Ascending aorta (tissue), 2 donors: ENCODE measurements at regions not wholly inside any gene's neighbourhood (a gene's known extent, or its start where the extent isn't known, plus 50 kb on each side); places are given as distances from the start of the nearest gene placed in this dataset.

Experiments
- DNase-seq, 2 donors: peaks; one replicate each; pipeline ENCODE4 v3.0.0-alpha.2; 2019; ENCODE audit warnings: low spot score in 2 of 2
- H3K27ac ChIP-seq, 2 donors: fragments of 200-600 bp; sonication (generic); one replicate each; pipeline ENCODE4 v1.5.1; 2016 to 2017; ENCODE audit warnings: mild to moderate bottlenecking in 1 of 2
- H3K27me3 ChIP-seq: fragments of 200-600 bp; sonication (generic); one replicate; pipeline ENCODE4 v1.5.1; 2017
- H3K36me3 ChIP-seq, 2 donors: fragments of 200-600 bp; sonication (generic); one replicate each; pipeline ENCODE4 v1.5.1; 2016
- H3K4me1 ChIP-seq, 2 donors: fragments of 200-600 bp; sonication (generic); one replicate each; pipeline ENCODE4 v1.5.1; 2016 to 2017; ENCODE audit warnings: mild to moderate bottlenecking in 1 of 2
- H3K4me3 ChIP-seq, 2 donors: fragments of 200-600 bp; sonication (generic); one replicate each; pipeline ENCODE4 v1.5.1; 2016 to 2017; ENCODE audit warnings: mild to moderate bottlenecking in 1 of 2
- H3K9me3 ChIP-seq, 2 donors: fragments of 200-600 bp; sonication (generic); one replicate each; pipeline ENCODE4 v1.5.1; 2016
- intact Hi-C: fragments of 100-400 bp; cut with DNase I; formaldehyde crosslinking; loops from one replicate; pipeline ENCODE4 v1.15.1; 2023
- TF ChIP-seq, protein P1 (sequence below), 3 experiments: fragments of 200-600 bp in 2 of 3; fragments of 450-650 bp in 1 of 3; sonication (generic) in 2 of 3; IDR thresholded peaks; one replicate each; pipeline ENCODE4 v1.5.1; 2016 to 2019; ENCODE audit warnings: antibody characterized with exemption in 3 of 3, mild to moderate bottlenecking in 1 of 3, moderate library complexity in 1 of 3

DNA sequence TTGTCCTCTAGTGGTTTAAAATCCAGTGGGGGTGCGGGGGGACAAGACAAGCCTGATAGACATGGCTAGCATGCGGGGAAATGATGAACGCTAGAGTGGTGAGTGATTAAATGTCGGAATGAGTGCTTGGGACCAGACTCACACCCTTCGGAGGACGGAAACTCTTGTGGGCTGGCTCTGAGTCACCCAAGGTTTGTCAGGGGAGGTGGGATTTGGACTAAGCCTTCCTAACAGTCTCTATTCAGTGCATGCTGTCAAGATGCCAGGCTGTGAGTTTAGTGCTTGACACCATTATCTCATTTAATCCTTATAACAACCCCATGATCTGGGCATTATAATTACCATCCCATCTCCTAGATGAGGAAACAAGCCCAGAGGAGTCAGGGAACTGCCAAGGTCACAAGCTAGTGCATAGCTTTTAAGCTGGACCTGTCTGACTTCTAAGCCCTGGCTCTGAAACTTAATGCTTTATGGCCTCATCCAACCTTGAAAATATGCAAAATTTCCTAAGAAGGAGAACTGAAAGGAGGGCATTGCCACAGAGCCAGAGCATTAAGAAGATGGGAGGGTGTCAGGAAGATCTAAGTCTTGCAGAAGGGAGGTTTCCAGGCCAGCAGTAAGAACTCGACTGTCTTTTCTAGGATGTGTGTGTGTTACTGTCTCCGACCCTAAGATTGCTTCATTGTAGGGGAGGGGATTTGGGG, 168.7 kb upstream of the LRFN2 start:
- Histone ChIP-seq H3K4me1 (peaks cover 0 to 3% of the 10 kb centered on the region in 2 donors), H3K27ac (no peak overlapping the region), H3K27me3 (no peaks in the 10 kb centered on the region), H3K4me3 (no peak overlapping the region), H3K36me3 (no peaks in the 10 kb centered on the region), H3K9me3 (no peaks in the 10 kb centered on the region)
- intact Hi-C loops = no loop called here
- TF ChIP-seq, protein P1, sequence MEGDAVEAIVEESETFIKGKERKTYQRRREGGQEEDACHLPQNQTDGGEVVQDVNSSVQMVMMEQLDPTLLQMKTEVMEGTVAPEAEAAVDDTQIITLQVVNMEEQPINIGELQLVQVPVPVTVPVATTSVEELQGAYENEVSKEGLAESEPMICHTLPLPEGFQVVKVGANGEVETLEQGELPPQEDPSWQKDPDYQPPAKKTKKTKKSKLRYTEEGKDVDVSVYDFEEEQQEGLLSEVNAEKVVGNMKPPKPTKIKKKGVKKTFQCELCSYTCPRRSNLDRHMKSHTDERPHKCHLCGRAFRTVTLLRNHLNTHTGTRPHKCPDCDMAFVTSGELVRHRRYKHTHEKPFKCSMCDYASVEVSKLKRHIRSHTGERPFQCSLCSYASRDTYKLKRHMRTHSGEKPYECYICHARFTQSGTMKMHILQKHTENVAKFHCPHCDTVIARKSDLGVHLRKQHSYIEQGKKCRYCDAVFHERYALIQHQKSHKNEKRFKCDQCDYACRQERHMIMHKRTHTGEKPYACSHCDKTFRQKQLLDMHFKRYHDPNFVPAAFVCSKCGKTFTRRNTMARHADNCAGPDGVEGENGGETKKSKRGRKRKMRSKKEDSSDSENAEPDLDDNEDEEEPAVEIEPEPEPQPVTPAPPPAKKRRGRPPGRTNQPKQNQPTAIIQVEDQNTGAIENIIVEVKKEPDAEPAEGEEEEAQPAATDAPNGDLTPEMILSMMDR (IDR thresholded peaks at IDR 0.05) = no peak
- DNase-seq = no peak

DNA sequence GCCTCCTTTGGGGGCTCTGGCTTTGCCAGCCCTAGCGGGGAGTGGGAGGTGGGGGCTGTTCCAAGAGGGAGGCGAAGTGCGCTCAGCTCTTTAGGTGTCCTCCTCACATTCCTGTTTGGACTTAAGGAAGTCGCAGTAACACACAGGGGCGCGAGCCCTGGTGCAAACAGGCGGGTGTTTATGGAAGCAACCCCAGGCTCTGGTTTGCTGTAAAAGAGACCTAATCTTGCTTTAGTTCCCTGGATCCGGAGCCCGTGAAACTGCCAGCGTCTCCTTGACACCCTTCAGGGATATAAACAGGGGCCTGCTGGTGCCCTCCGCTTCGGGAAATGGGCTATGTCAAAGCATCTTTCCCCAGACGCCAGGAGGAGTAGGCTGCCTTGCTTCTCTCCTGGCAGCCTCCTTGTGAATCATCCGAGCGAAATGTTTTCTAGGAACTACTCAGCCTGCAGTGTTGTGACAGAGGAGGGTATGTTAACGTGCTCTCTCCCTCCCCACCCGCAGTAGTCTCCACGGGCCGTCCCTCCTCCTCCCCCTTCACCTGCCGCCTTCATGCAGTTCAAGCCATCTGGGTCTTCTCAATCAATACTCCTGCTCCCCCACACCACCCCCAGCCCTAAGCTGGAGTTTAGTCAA, 168.0 kb upstream of the LRFN2 start:
- H3K4me1 ChIP-seq = peaks cover 0 to 3% of the 10 kb centered on the region in 2 donors
- DNase-seq = no peak
- no peaks in the 10 kb centered on the region for H3K9me3 ChIP-seq
- intact Hi-C loops = no loop called here
- TF ChIP-seq, protein P1 (IDR thresholded peaks at IDR 0.05) = no peak
- H3K36me3 ChIP-seq = no peaks in the 10 kb centered on the region
- no peak overlapping the region for H3K27ac ChIP-seq
- H3K27me3 ChIP-seq = no peaks in the 10 kb centered on the region
- no peak overlapping the region for H3K4me3 ChIP-seq

DNA sequence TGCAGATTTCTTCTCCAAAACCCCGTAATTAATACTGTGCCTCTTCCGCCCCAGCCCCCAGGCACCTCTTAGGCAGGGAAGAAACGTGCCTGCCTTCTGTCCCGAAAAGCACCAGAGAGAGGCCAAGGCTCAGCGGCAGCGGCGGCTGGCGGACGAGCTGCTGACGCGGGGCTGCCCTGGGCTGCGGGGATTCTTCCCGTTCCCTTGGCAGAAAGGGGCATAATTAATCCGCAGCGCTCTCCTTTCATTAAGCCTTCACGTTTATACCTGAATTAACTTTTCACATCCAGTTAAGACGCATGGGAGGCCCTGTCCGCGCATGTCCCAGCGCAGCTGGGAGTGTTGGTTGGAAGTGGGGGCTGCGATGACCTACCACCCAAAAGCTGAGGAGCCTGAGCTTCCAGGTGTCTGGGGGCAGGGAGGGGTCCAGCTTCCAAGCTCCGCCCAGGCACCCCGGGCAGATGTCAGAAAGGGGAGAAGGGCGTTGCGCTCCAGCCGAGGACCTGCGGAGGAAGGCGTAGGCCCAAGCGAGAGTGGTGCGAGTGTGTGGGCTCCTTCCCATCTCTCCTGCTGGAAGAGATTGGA, 167.4 kb upstream of the LRFN2 start:
- H3K27me3 ChIP-seq = no peaks in the 10 kb centered on the region
- no peaks in the 10 kb centered on the region for H3K36me3 ChIP-seq
- H3K4me1 ChIP-seq = peaks cover 0 to 3% of the 10 kb centered on the region in 2 donors
- no peaks in the 10 kb centered on the region for H3K9me3 ChIP-seq
- TF ChIP-seq, protein P1 (IDR thresholded peaks at IDR 0.05) = no peak
- H3K4me3 ChIP-seq = no peak overlapping the region
- intact Hi-C loops = no loop called here
- no peak for DNase-seq
- H3K27ac ChIP-seq = no peak overlapping the region

DNA sequence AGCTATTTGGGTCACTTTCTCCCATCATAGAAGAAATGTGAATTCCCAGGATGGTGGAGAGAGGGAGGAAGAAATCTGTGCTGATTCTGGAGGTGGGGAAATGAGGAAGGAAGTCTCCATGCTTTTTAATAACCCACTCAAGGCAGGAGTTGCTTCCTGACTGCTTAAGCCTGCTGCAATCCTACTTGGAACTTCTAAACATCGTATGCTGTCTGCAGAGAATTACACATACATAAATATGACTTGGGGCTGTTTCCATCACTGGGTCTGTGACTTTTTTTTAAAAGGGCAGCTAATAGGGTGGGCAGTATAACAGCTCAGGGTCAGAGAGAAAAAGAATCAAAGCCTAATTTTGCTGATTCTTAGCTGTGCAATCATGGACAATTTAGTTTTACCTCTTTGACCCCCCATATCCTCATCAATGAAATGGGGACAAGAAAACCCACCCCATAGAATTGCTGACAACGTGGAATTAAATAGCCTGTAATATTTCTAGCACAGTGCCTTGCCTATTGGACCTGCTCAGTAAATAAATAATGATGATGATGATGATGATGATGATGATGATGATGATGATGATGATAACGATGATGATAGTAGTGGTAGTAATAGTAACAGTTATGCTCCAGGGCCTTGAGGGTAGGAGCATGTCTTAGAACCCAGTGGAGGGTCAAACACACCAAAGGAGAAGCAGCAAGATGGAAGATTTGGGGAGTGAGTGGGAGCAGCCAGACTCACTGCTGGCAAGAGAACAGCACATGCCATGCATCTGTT, 166.7 kb upstream of the LRFN2 start:
- Histone ChIP-seq H3K27ac (no peak overlapping the region), H3K4me3 (no peak overlapping the region), H3K27me3 (no peaks in the 10 kb centered on the region), H3K36me3 (no peaks in the 10 kb centered on the region), H3K4me1 (no peaks in the 10 kb centered on the region), H3K9me3 (no peaks in the 10 kb centered on the region)
- intact Hi-C loops = no loop called here
- DNase-seq = no peak
- TF ChIP-seq, protein P1 (IDR thresholded peaks at IDR 0.05) = no peak

DNA sequence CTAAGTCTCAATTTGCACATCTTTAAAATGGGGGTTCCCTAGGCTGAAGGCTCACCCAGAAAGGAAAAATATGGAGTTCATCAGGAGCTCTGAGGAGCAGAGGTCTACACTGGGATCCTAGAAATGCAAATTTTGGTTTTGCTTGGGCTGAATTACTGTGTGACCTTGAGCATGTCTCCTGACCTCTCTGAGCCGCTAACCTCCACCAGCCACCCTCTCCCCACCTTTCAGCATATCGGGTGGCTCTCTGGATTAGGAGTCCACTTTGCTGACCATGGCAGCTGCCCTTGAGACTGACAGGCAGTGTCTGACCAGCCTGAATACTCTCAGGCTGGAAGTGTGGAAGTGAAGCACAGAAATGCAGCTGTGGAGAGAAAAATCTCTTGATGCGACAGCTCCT, 165.9 kb upstream of the LRFN2 start:
- H3K27me3 ChIP-seq = no peaks in the 10 kb centered on the region
- no peak overlapping the region for H3K27ac ChIP-seq

More for the DNA sequence above, 165.9 kb upstream of the LRFN2 start:
- Histone ChIP-seq H3K4me1 (no peaks in the 10 kb centered on the region), H3K4me3 (no peak overlapping the region), H3K36me3 (no peaks in the 10 kb centered on the region), H3K9me3 (no peaks in the 10 kb centered on the region)
- intact Hi-C loops = no loop called here
- DNase-seq = no peak
- TF ChIP-seq, protein P1 (IDR thresholded peaks at IDR 0.05) = no peak
